GM18499 (cell line): ENCODE measurements at regions not wholly inside any gene's neighbourhood (a gene's known extent, or its start where the extent isn't known, plus 50 kb on each side); places are given as distances from the start of the nearest gene placed in this dataset.
"Not testable (repeated sequence)": the region's sequence is repeated elsewhere in the genome, so short reads cannot be mapped to it uniquely, and the experiment has no call there.

Source experiments
- ATAC-seq: cut with Tn5 transposase; IDR thresholded peaks from one replicate; pipeline ENCODE4 v1.9.1; 2021; ENCODE audit warnings: moderate number of reproducible peaks; ENCODE audit not compliant: insufficient read depth, unreplicated experiment

- no peak for ATAC-seq
Measured at GRCh38 chrX:819684-820083, 189.1 kb downstream of the SHOX start.

- no peak for ATAC-seq
Measured at GRCh38 chrX:817759-818300, 187.2 kb downstream of the SHOX start.

GRCh38 chrX:817147-817546, 186.6 kb downstream of the SHOX start:
- not testable (repeated sequence) for ATAC-seq

GRCh38 chrX:816411-816810, 185.8 kb downstream of the SHOX start:
- no peak for ATAC-seq

- ATAC-seq: no peak
Measured at GRCh38 chrX:810186-810585, 179.6 kb downstream of the SHOX start.

GRCh38 chrX:809081-809480, 178.5 kb downstream of the SHOX start:
- ATAC-seq: no peak

GRCh38 chrX:806586-806985, 176.0 kb downstream of the SHOX start:
- ATAC-seq: no peak

- no peak for ATAC-seq
Measured at GRCh38 chrX:805988-806387, 175.4 kb downstream of the SHOX start.

- no peak for ATAC-seq
Measured at GRCh38 chrX:805103-805670, 174.6 kb downstream of the SHOX start.

GRCh38 chrX:802846-803245, 172.3 kb downstream of the SHOX start:
- ATAC-seq: no peak

- ATAC-seq: no peak
Measured at GRCh38 chrX:799808-800207, 169.2 kb downstream of the SHOX start.

- no peak for ATAC-seq
Measured at GRCh38 chrX:794311-794710, 163.7 kb downstream of the SHOX start.

- no peak for ATAC-seq
Measured at GRCh38 chrX:793216-793770, 162.7 kb downstream of the SHOX start.

- no peak for ATAC-seq
Measured at GRCh38 chrX:791479-792034, 161.0 kb downstream of the SHOX start.

- ATAC-seq: no peak
Measured at GRCh38 chrX:790783-791360, 160.3 kb downstream of the SHOX start.

GRCh38 chrX:790041-790506, 159.5 kb downstream of the SHOX start:
- no peak for ATAC-seq

- ATAC-seq: no peak
Measured at GRCh38 chrX:789096-789495, 158.5 kb downstream of the SHOX start.

GRCh38 chrX:786441-786881, 155.9 kb downstream of the SHOX start:
- ATAC-seq: no peak

- no peak for ATAC-seq
Measured at GRCh38 chrX:784829-785228, 154.2 kb downstream of the SHOX start.

- no peak for ATAC-seq
Measured at GRCh38 chrX:781224-782204, 150.9 kb downstream of the SHOX start.
